K562 (cell line): ENCODE measurements at regions not wholly inside any gene's neighbourhood (a gene's known extent, or its start where the extent isn't known, plus 50 kb on each side); places are given as distances from the start of the nearest gene placed in this dataset.

ENCODE experiments used
- ATAC-seq: fragments of 200-7000 bp; cut with Tn5 transposase; 3 replicates; pipeline ENCODE4 v1.9.1; 2020; ENCODE audit warnings: moderate library complexity
- BruUV-seq: library from RNA; stranded (reverse); fragments of 400-500 nt; replicated peaks from 2 replicates; lab custom pipeline; 2021; lab: Mats Ljungman, UMichigan
- CTCF ChIA-PET: fragments of 300-600 bp; formaldehyde crosslinking; extraction: SDS; loops from one replicate; lab custom pipeline; 2021; ENCODE audit warnings: low intra/inter-chr PET ratio; lab: Yijun Ruan, JAX
- POLR2A ChIA-PET: fragments of 300-600, 350-650 bp; sonication (Branson Sonifier 250); formaldehyde crosslinking; extraction: SDS; loops from one replicate; lab custom pipeline; 2021; ENCODE audit warnings: antibody characterized with exemption, inconsistent platforms; lab: Yijun Ruan, JAX
- DNase-seq, 4 experiments: peaks; one replicate each; pipeline versions ENCODE4 v3.0.0 to v3.0.0-alpha.2; 2011 to 2018; ENCODE audit warnings: low spot score in 3 of 4, mixed read lengths in 3 of 4; ENCODE audit errors: extremely low read depth in 1 of 4
- FAIRE-seq: peaks from 2 replicates; lab custom pipeline; 2011; peaks lifted over from hg19 to GRCh38; lab: Jason Lieb, UNC
- H2AFZ ChIP-seq: 2 replicates; pipeline ENCODE4 v1.6.0; 2011; ENCODE audit warnings: low read depth, low read length, control low read depth, inconsistent platforms
- H3K27ac ChIP-seq: fragments of 200-600 bp; 3 replicates; pipeline ENCODE4 v1.8.0; 2011; ENCODE audit warnings: low read depth, mild to moderate bottlenecking, control low read depth, inconsistent platforms, low read length, moderate library complexity, mixed read lengths; ENCODE audit errors: extremely low read depth
- H3K27me3 ChIP-seq, 2 experiments: fragments of 300-600 bp in 1 of 2; 2 replicates in 1 of 2; 3 replicates in 1 of 2; pipeline versions ENCODE4 v1.6.0 to v1.8.0; 2011; ENCODE audit warnings: inconsistent platforms in 2 of 2, low read length in 2 of 2, mild to moderate bottlenecking in 1 of 2, mixed read lengths in 1 of 2, moderate library complexity in 1 of 2; ENCODE audit not compliant: control insufficient read depth in 2 of 2, insufficient read depth in 2 of 2
- H3K36me3 ChIP-seq: fragments of 300-600 bp; 3 replicates; pipeline ENCODE4 v1.8.0; 2011; ENCODE audit warnings: mild to moderate bottlenecking, low read length, inconsistent platforms; ENCODE audit not compliant: control insufficient read depth, insufficient read depth
- H3K4me1 ChIP-seq, 2 experiments: fragments of 200-600 bp in 1 of 2; replicated peaks in 1 of 2; 2 replicates in 1 of 2; 3 replicates in 1 of 2; pipeline versions ENCODE4 v1.5.1 to v1.8.0; 2011; ENCODE audit warnings: inconsistent platforms in 2 of 2, low read length in 2 of 2, mild to moderate bottlenecking in 1 of 2, mixed read lengths in 1 of 2, moderate library complexity in 1 of 2; ENCODE audit not compliant: control insufficient read depth in 2 of 2, insufficient read depth in 2 of 2
- H3K4me2 ChIP-seq: 2 replicates; pipeline ENCODE4 v1.6.1; 2011; ENCODE audit warnings: low read length, control low read depth, inconsistent platforms, mixed read lengths; ENCODE audit not compliant: insufficient read depth
- H3K4me3 ChIP-seq: fragments of 200-600 bp; sonication (generic), shearing (Covaris generic); 2 replicates; pipeline ENCODE4 v1.5.1; 2016; ENCODE audit warnings: control low read depth, inconsistent platforms
- H3K79me2 ChIP-seq: fragments of 200-600 bp; 3 replicates; pipeline ENCODE4 v1.8.0; 2011; ENCODE audit warnings: low read length, inconsistent platforms; ENCODE audit not compliant: control insufficient read depth, insufficient read depth
- H3K9ac ChIP-seq, 2 experiments: 2 replicates each; pipeline versions ENCODE4 v1.6.0 to v1.6.1; 2011; ENCODE audit warnings: low read depth in 2 of 2, low read length in 2 of 2, control low read depth in 1 of 2, inconsistent platforms in 1 of 2, mild to moderate bottlenecking in 1 of 2, mixed read lengths in 1 of 2; ENCODE audit not compliant: insufficient read depth in 1 of 2
- H3K9me1 ChIP-seq: one replicate; pipeline ENCODE4 v1.6.0; 2011; ENCODE audit warnings: inconsistent platforms, mild to moderate bottlenecking, low read length, moderate library complexity; ENCODE audit not compliant: control insufficient read depth, insufficient read depth
- H3K9me3 ChIP-seq: replicated peaks from 2 replicates; pipeline ENCODE4 v1.5.1; 2011; ENCODE audit warnings: low read depth, low read length, inconsistent platforms; ENCODE audit not compliant: control insufficient read depth, insufficient read depth
- H4K20me1 ChIP-seq: replicated peaks from 2 replicates; pipeline ENCODE4 v1.6.1; 2011; ENCODE audit warnings: low read length, inconsistent platforms, mixed read lengths; ENCODE audit not compliant: control insufficient read depth, insufficient read depth
- MYC ChIP-seq, 2 experiments: fragments of 250-450 bp in 1 of 2; sonication (Bioruptor Pico) in 1 of 2; IDR thresholded peaks; 2 replicates each; pipeline versions ENCODE4 v1.5.1 to v1.6.1; 2012 to 2021; ENCODE audit warnings: low read depth in 2 of 2, borderline replicate concordance in 1 of 2, improper control_type of control experiment in 1 of 2, low read length in 1 of 2, mild to moderate bottlenecking in 1 of 2, moderate library complexity in 1 of 2
- NONO ChIP-seq, 2 experiments: fragments of 200-400 bp in 1 of 2; fragments of 450-650 bp in 1 of 2; formaldehyde crosslinking in 1 of 2; IDR thresholded peaks; 2 replicates each; pipeline ENCODE4 v1.6.1; 2017; ENCODE audit warnings: low read depth in 2 of 2, mild to moderate bottlenecking in 2 of 2, moderate library complexity in 2 of 2, low read length in 1 of 2
- POLR2H ChIP-seq: IDR thresholded peaks from 2 replicates; pipeline ENCODE4 v1.6.1; 2016; ENCODE audit warnings: missing genetic modification characterization, low read depth, mild to moderate bottlenecking, control low read depth, missing compliant biosample characterization, moderate library complexity
- SMAD3 ChIP-seq: fragments of 450-650 bp; formaldehyde crosslinking; conservative IDR thresholded peaks from 2 replicates; pipeline ENCODE4 v1.4.0; 2020; ENCODE audit warnings: mild to moderate bottlenecking
- SMARCC2 ChIP-seq: fragments of 450-650 bp; IDR thresholded peaks from 2 replicates; pipeline ENCODE4 v1.6.1; 2017; ENCODE audit warnings: antibody characterized with exemption, moderate library complexity, mild to moderate bottlenecking, low read depth
- TAF9B ChIP-seq: fragments of 450-650 bp; IDR thresholded peaks from 2 replicates; pipeline ENCODE4 v1.6.1; 2018; ENCODE audit warnings: mild to moderate bottlenecking; ENCODE audit not compliant: partially characterized antibody
- WGBS: fragments of 100-300 bp; shearing (Covaris generic); methylation state at CpG from one replicate; pipeline ENCODE4 v1.1.6; 2016; ENCODE audit warnings: low coverage, mixed read lengths; ENCODE audit not compliant: insufficient coverage; ENCODE audit errors: missing lambda C conversion rate; 5-methylcytosine and 5-hydroxymethylcytosine counted together
- in situ Hi-C: fragments of 300-500 bp; cut with MboI; formaldehyde crosslinking; loops from 4 replicates; pipeline ENCODE4 v1.15.0; 2018; ENCODE audit warnings: inconsistent platforms, mixed read lengths
- intact Hi-C: fragments of 100-400 bp; cut with micrococcal nuclease; formaldehyde crosslinking; loops from 2 replicates; pipeline ENCODE4 v1.14.2; 2022
- TF ChIP-seq, protein P1 (sequence below): sonication (generic); formaldehyde crosslinking; IDR thresholded peaks from 2 replicates; pipeline ENCODE4 v1.8.0; 2022; ENCODE audit warnings: mild to moderate bottlenecking, missing genetic modification reagents, borderline replicate concordance
- TF ChIP-seq, protein P2 (sequence below): fragments of 450-650 bp; IDR thresholded peaks from 2 replicates; pipeline ENCODE4 v1.6.1; 2018; ENCODE audit warnings: mild to moderate bottlenecking, low read depth; ENCODE audit not compliant: partially characterized antibody

DNA sequence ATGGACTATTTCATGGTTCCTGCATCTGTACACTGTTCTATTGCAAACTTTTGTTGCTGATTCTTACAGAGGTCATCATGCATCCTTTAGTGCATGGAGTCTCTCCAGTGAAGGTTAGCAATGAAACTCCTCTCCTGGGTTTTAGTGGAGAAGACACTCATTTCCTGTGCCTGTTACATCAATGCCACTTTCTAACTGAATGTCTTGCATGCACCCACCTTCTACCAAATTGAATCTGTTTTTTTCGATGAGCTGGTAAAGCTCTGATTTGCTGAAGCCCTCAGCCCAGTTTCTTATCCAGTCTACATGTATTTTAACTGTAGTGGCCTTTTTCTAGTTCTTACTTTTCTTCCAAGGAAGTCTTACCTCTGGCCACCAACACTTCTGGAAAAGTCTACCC is 591.8 kb upstream of the ADAMTS16 start:
- in situ Hi-C loops, result no loop called here
- no TSS peak for BruUV-seq

More for the DNA sequence above, 591.8 kb upstream of the ADAMTS16 start:
- CTCF ChIA-PET, result no interaction called here
- no peak for FAIRE-seq
- no peak for DNase-seq
- no peak overlapping the region for H2AFZ ChIP-seq
- H3K27ac ChIP-seq, result no peak overlapping the region
- no peaks in the 10 kb centered on the region for H3K9me1 ChIP-seq
- no peaks in the 10 kb centered on the region for H3K9me3 ChIP-seq
- no peaks in the 10 kb centered on the region for H3K79me2 ChIP-seq
- ATAC-seq, result no peak
- H3K4me2 ChIP-seq, result no peak overlapping the region
- no peak overlapping the region for H3K9ac ChIP-seq
- no peaks in the 10 kb centered on the region for H3K4me1 ChIP-seq
- 0% methylated on average over 1 of the region's 1 CpG for WGBS
- no peak overlapping the region for H3K4me3 ChIP-seq
- no peaks in the 10 kb centered on the region for H4K20me1 ChIP-seq
- no peak for TF ChIP-seq TAF9B
- TF ChIP-seq, protein P1, sequence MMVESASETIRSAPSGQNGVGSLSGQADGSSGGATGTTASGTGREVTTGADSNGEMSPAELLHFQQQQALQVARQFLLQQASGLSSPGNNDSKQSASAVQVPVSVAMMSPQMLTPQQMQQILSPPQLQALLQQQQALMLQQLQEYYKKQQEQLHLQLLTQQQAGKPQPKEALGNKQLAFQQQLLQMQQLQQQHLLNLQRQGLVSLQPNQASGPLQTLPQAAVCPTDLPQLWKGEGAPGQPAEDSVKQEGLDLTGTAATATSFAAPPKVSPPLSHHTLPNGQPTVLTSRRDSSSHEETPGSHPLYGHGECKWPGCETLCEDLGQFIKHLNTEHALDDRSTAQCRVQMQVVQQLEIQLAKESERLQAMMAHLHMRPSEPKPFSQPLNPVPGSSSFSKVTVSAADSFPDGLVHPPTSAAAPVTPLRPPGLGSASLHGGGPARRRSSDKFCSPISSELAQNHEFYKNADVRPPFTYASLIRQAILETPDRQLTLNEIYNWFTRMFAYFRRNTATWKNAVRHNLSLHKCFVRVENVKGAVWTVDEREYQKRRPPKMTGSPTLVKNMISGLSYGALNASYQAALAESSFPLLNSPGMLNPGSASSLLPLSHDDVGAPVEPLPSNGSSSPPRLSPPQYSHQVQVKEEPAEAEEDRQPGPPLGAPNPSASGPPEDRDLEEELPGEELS, result no peak
- TF ChIP-seq SMARCC2, result no peak
- TF ChIP-seq MYC (IDR thresholded peaks at IDR 0.05; ENCODE audit: low read depth, low read length), result no peak
- TF ChIP-seq MYC (CRISPR knock-in tag; IDR thresholded peaks at IDR 0.05; ENCODE audit: borderline replicate concordance, low read depth), result no peak
- TF ChIP-seq, protein P2, sequence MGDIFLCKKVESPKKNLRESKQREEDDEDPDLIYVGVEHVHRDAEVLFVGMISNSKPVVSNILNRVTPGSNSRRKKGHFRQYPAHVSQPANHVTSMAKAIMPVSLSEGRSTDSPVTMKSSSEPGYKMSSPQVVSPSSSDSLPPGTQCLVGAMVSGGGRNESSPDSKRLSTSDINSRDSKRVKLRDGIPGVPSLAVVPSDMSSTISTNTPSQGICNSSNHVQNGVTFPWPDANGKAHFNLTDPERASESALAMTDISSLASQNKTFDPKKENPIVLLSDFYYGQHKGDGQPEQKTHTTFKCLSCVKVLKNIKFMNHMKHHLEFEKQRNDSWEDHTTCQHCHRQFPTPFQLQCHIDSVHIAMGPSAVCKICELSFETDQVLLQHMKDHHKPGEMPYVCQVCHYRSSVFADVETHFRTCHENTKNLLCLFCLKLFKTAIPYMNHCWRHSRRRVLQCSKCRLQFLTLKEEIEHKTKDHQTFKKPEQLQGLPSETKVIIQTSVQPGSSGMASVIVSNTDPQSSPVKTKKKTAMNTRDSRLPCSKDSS, result no peak
- no peak for TF ChIP-seq POLR2H (tag)
- TF ChIP-seq NONO (IDR thresholded peaks at IDR 0.05; ENCODE audit: low read depth in 2 of 2, low read length in 1 of 2), result no peak
- no peak for TF ChIP-seq SMAD3 (CRISPR knock-in tag)
- POLR2A ChIA-PET, result no interaction called here
- no peaks in the 10 kb centered on the region for H3K36me3 ChIP-seq
- H3K27me3 ChIP-seq, result no peaks in the 10 kb centered on the region
- intact Hi-C loops, result no loop called here
